ENCODE measurements at regions not wholly inside any gene's neighbourhood (a gene's known extent, or its start where the extent isn't known, plus 50 kb on each side); places are given as distances from the start of the nearest gene placed in this dataset.

- intact Hi-C loops (cut with micrococcal nuclease): no loop called here
- CTCF ChIA-PET: no interaction called here
- H3K27me3 Mint-ChIP-seq (ENCODE audit: low read depth): no peaks in the 10 kb centered on the region
- no peak overlapping the region for H3K4me3 Mint-ChIP-seq
- H3K4me1 Mint-ChIP-seq (ENCODE audit: low read depth): no peaks in the 10 kb centered on the region
- no peak overlapping the region for H3K27ac Mint-ChIP-seq
- no peak for DNase-seq
- peaks cover 2% of the 10 kb centered on the region for H3K9me3 Mint-ChIP-seq
- H3K36me3 Mint-ChIP-seq (ENCODE audit: low read depth): no peaks in the 10 kb centered on the region
Measured at GRCh38 chr13:85099245-85099644, 700.0 kb downstream of the SLITRK6 start.

GRCh38 chr13:85095418-85096272, 703.6 kb downstream of the SLITRK6 start:
- no peak for DNase-seq
- no peaks in the 10 kb centered on the region for H3K4me1 Mint-ChIP-seq (ENCODE audit: low read depth)
- H3K4me3 Mint-ChIP-seq: no peak overlapping the region
- CTCF ChIA-PET: no interaction called here
- no peak overlapping the region for H3K27ac Mint-ChIP-seq
- no peaks in the 10 kb centered on the region for H3K27me3 Mint-ChIP-seq (ENCODE audit: low read depth)
- H3K36me3 Mint-ChIP-seq (ENCODE audit: low read depth): no peaks in the 10 kb centered on the region
- intact Hi-C loops (cut with micrococcal nuclease): no loop called here
- H3K9me3 Mint-ChIP-seq: no peaks in the 10 kb centered on the region

- no peak overlapping the region for H3K27ac Mint-ChIP-seq
- H3K36me3 Mint-ChIP-seq (ENCODE audit: low read depth): no peaks in the 10 kb centered on the region
- no peaks in the 10 kb centered on the region for H3K4me1 Mint-ChIP-seq (ENCODE audit: low read depth)
- no peaks in the 10 kb centered on the region for H3K27me3 Mint-ChIP-seq (ENCODE audit: low read depth)
- H3K9me3 Mint-ChIP-seq: peaks cover 1% of the 10 kb centered on the region
- intact Hi-C loops (cut with micrococcal nuclease): no loop called here
- H3K4me3 Mint-ChIP-seq: no peak overlapping the region
- DNase-seq: no peak
- CTCF ChIA-PET: no interaction called here
Measured at GRCh38 chr13:85093808-85094207, 705.4 kb downstream of the SLITRK6 start.

GRCh38 chr13:85091631-85092234, 707.5 kb downstream of the SLITRK6 start:
- intact Hi-C loops (cut with micrococcal nuclease): no loop called here
- CTCF ChIA-PET: no interaction called here
- Mint-ChIP-seq H3K27ac (no peak overlapping the region), H3K9me3 (peaks cover 2% of the 10 kb centered on the region), H3K27me3 (ENCODE audit: low read depth) (no peaks in the 10 kb centered on the region), H3K36me3 (ENCODE audit: low read depth) (no peaks in the 10 kb centered on the region), H3K4me1 (ENCODE audit: low read depth) (no peaks in the 10 kb centered on the region), H3K4me3 (no peak overlapping the region)
- no peak for DNase-seq

GRCh38 chr13:85089186-85089585, 710.0 kb downstream of the SLITRK6 start:
- H3K9me3 Mint-ChIP-seq: peaks cover 3% of the 10 kb centered on the region
- CTCF ChIA-PET: no interaction called here
- intact Hi-C loops (cut with micrococcal nuclease): no loop called here
- no peak overlapping the region for H3K27ac Mint-ChIP-seq
- H3K4me1 Mint-ChIP-seq (ENCODE audit: low read depth): no peaks in the 10 kb centered on the region
- DNase-seq: no peak
- H3K4me3 Mint-ChIP-seq: no peak overlapping the region
- no peaks in the 10 kb centered on the region for H3K36me3 Mint-ChIP-seq (ENCODE audit: low read depth)
- no peaks in the 10 kb centered on the region for H3K27me3 Mint-ChIP-seq (ENCODE audit: low read depth)

GRCh38 chr13:85080691-85081090, 718.5 kb downstream of the SLITRK6 start:
- DNase-seq: no peak
- Mint-ChIP-seq H3K4me1 (ENCODE audit: low read depth) (no peaks in the 10 kb centered on the region), H3K36me3 (ENCODE audit: low read depth) (no peaks in the 10 kb centered on the region), H3K27ac (no peak overlapping the region), H3K27me3 (ENCODE audit: low read depth) (no peaks in the 10 kb centered on the region), H3K4me3 (no peak overlapping the region), H3K9me3 (peaks cover 2% of the 10 kb centered on the region)
- intact Hi-C loops (cut with micrococcal nuclease): no loop called here
- CTCF ChIA-PET: interaction anchor here (0.7 kb wide), 1 partner anchor 1827 kb away, joined by 3 read pairs; no protein-coding TSS in a partner anchor

- Mint-ChIP-seq H3K4me1 (ENCODE audit: low read depth) (no peaks in the 10 kb centered on the region), H3K9me3 (no peaks in the 10 kb centered on the region), H3K36me3 (ENCODE audit: low read depth) (no peaks in the 10 kb centered on the region), H3K27ac (no peak overlapping the region), H3K27me3 (ENCODE audit: low read depth) (no peaks in the 10 kb centered on the region), H3K4me3 (no peak overlapping the region)
- intact Hi-C loops (cut with micrococcal nuclease): no loop called here
- CTCF ChIA-PET: no interaction called here
- DNase-seq: no peak
Measured at GRCh38 chr13:85076343-85076742, 722.9 kb downstream of the SLITRK6 start.

GRCh38 chr13:85074543-85075313, 724.5 kb downstream of the SLITRK6 start:
- DNase-seq: no peak
- H3K36me3 Mint-ChIP-seq (ENCODE audit: low read depth): no peaks in the 10 kb centered on the region
- no peak overlapping the region for H3K4me3 Mint-ChIP-seq
- H3K9me3 Mint-ChIP-seq: no peaks in the 10 kb centered on the region
- intact Hi-C loops (cut with micrococcal nuclease): no loop called here
- no peaks in the 10 kb centered on the region for H3K27me3 Mint-ChIP-seq (ENCODE audit: low read depth)
- H3K27ac Mint-ChIP-seq: no peak overlapping the region
- CTCF ChIA-PET: no interaction called here
- H3K4me1 Mint-ChIP-seq (ENCODE audit: low read depth): no peaks in the 10 kb centered on the region

- intact Hi-C loops (cut with micrococcal nuclease): no loop called here
- Mint-ChIP-seq H3K27me3 (ENCODE audit: low read depth) (no peaks in the 10 kb centered on the region), H3K4me3 (no peak overlapping the region), H3K36me3 (ENCODE audit: low read depth) (no peaks in the 10 kb centered on the region), H3K4me1 (ENCODE audit: low read depth) (no peaks in the 10 kb centered on the region), H3K27ac (no peak overlapping the region), H3K9me3 (peaks cover 3% of the 10 kb centered on the region)
- CTCF ChIA-PET: no interaction called here
- no peak for DNase-seq
Measured at GRCh38 chr13:85068231-85068630, 731.0 kb downstream of the SLITRK6 start.

GRCh38 chr13:85040215-85040614, 759.0 kb downstream of the SLITRK6 start:
- CTCF ChIA-PET: no interaction called here

GRCh38 chr13:85031771-85032170, 767.4 kb downstream of the SLITRK6 start:
- no peak overlapping the region for H3K27ac Mint-ChIP-seq
- H3K4me3 Mint-ChIP-seq: no peak overlapping the region
- H3K9me3 Mint-ChIP-seq: peaks cover 5% of the 10 kb centered on the region
- intact Hi-C loops (cut with micrococcal nuclease): no loop called here
- no peaks in the 10 kb centered on the region for H3K4me1 Mint-ChIP-seq (ENCODE audit: low read depth)
- CTCF ChIA-PET: interaction anchor here (0.7 kb wide), 1 partner anchor 410 kb away, joined by 3 read pairs; no protein-coding TSS in a partner anchor
- no peaks in the 10 kb centered on the region for H3K36me3 Mint-ChIP-seq (ENCODE audit: low read depth)
- DNase-seq: no peak
- H3K27me3 Mint-ChIP-seq (ENCODE audit: low read depth): no peaks in the 10 kb centered on the region

More at GRCh38 chr13:85040215-85040614, 759.0 kb downstream of the SLITRK6 start:
- no peaks in the 10 kb centered on the region for H3K9me3 Mint-ChIP-seq
- no peak overlapping the region for H3K4me3 Mint-ChIP-seq
- H3K36me3 Mint-ChIP-seq (ENCODE audit: low read depth): no peaks in the 10 kb centered on the region
- no peaks in the 10 kb centered on the region for H3K4me1 Mint-ChIP-seq (ENCODE audit: low read depth)
- no peak for DNase-seq
- no peaks in the 10 kb centered on the region for H3K27me3 Mint-ChIP-seq (ENCODE audit: low read depth)
- intact Hi-C loops (cut with micrococcal nuclease): no loop called here
- no peak overlapping the region for H3K27ac Mint-ChIP-seq

GRCh38 chr13:85028035-85028434, 771.2 kb downstream of the SLITRK6 start:
- CTCF ChIA-PET: no interaction called here

More at GRCh38 chr13:85028035-85028434, 771.2 kb downstream of the SLITRK6 start:
- no peak overlapping the region for H3K4me3 Mint-ChIP-seq
- DNase-seq: no peak
- intact Hi-C loops (cut with micrococcal nuclease): no loop called here
- no peaks in the 10 kb centered on the region for H3K4me1 Mint-ChIP-seq (ENCODE audit: low read depth)
- no peaks in the 10 kb centered on the region for H3K27me3 Mint-ChIP-seq (ENCODE audit: low read depth)
- H3K36me3 Mint-ChIP-seq (ENCODE audit: low read depth): no peaks in the 10 kb centered on the region
- no peak overlapping the region for H3K27ac Mint-ChIP-seq
- peaks cover 9% of the 10 kb centered on the region for H3K9me3 Mint-ChIP-seq
